Activated CD8-positive, alpha-beta memory T cell treated with anti-CD3 and anti-CD28 coated beads, Interleukin-2, amount 10 ng/mL, durations not matched to agents 7 days and 5 days (primary cell): ENCODE measurements at regions not wholly inside any gene's neighbourhood (a gene's known extent, or its start where the extent isn't known, plus 50 kb on each side); places are given as distances from the start of the nearest gene placed in this dataset.

Experiments used
- ATAC-seq: fragments of 150-1000 bp; cut with Tn5 transposase; one replicate; pipeline ENCODE4 v1.10.0; 2021; ENCODE audit warnings: moderate library complexity
- CTCF ChIA-PET: fragments of 350-600 bp; sonication (Branson Sonifier 250); formaldehyde crosslinking; loops from one replicate; lab custom pipeline; 2021; ENCODE audit warnings: antibody characterized with exemption; lab: Charles Lee
- DNase-seq: peaks from one replicate; pipeline ENCODE4 v3.0.0-alpha.2; 2020
- H3K27ac Mint-ChIP-seq: one replicate; pipeline ENCODE4 v1.8.0; 2021; ENCODE audit warnings: mild to moderate bottlenecking, mixed read lengths
- H3K27me3 Mint-ChIP-seq: one replicate; pipeline ENCODE4 v1.8.0; 2021; ENCODE audit warnings: mixed read lengths
- H3K36me3 Mint-ChIP-seq: one replicate; pipeline ENCODE4 v1.8.0; 2021; ENCODE audit warnings: mild to moderate bottlenecking, mixed read lengths
- H3K4me1 Mint-ChIP-seq: one replicate; pipeline ENCODE4 v1.8.0; 2021; ENCODE audit warnings: mixed read lengths
- H3K4me3 Mint-ChIP-seq: one replicate; pipeline ENCODE4 v1.8.0; 2021; ENCODE audit warnings: mild to moderate bottlenecking, moderate library complexity, mixed read lengths
- H3K9me3 Mint-ChIP-seq: one replicate; pipeline ENCODE4 v1.8.0; 2022; ENCODE audit warnings: low read depth, mixed read lengths

GRCh38 chr2:79453918-79454317 is 58.9 kb upstream of the CTNNA2 start:
- peaks cover 3% of the 10 kb centered on the region for H3K9me3 Mint-ChIP-seq
- CTCF ChIA-PET, result no interaction called here
- DNase-seq, result no peak
- no peaks in the 10 kb centered on the region for H3K36me3 Mint-ChIP-seq
- no peak overlapping the region for H3K4me3 Mint-ChIP-seq
- H3K4me1 Mint-ChIP-seq, result no peaks in the 10 kb centered on the region
- no peaks in the 10 kb centered on the region for H3K27me3 Mint-ChIP-seq
- no peak for ATAC-seq
- H3K27ac Mint-ChIP-seq, result no peak overlapping the region

- CTCF ChIA-PET, result no interaction called here
- ATAC-seq (no peak), DNase-seq (no peak)
- H3K4me3 Mint-ChIP-seq, result no peak overlapping the region
- H3K27ac Mint-ChIP-seq, result no peak overlapping the region
- H3K4me1 Mint-ChIP-seq, result no peaks in the 10 kb centered on the region
- peaks cover 3% of the 10 kb centered on the region for H3K9me3 Mint-ChIP-seq
- H3K27me3 Mint-ChIP-seq, result no peaks in the 10 kb centered on the region
- H3K36me3 Mint-ChIP-seq, result no peaks in the 10 kb centered on the region
These were observed 60.2 kb upstream of the CTNNA2 start for GRCh38 chr2:79452651-79453050.

DNA sequence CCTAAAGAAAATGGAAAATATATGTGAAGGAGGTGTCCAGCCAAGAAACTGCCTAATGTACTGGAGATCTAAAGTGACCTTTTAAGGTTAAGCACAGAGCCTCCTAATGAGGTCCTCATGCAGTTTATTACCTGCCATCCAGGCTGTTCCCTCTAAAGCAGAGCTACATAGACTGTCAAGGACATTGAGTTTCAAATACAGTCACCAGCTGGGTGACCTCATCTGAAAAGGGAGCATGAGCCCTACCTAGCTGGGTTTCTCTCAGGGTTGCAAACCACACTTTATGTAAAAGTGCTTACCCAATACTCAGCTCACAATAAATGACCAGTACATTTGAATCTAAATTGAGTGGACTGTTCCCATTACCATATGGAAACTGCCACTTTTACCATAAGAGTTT is 65.4 kb upstream of the CTNNA2 start:
- Mint-ChIP-seq H3K27me3 (no peaks in the 10 kb centered on the region), H3K27ac (no peak overlapping the region), H3K36me3 (no peaks in the 10 kb centered on the region), H3K4me3 (no peak overlapping the region), H3K9me3 (peaks cover 7% of the 10 kb centered on the region), H3K4me1 (no peaks in the 10 kb centered on the region)
- CTCF ChIA-PET, result no interaction called here
- ATAC-seq (no peak), DNase-seq (no peak)

GRCh38 chr2:79446313-79446712 is 66.5 kb upstream of the CTNNA2 start:
- H3K27ac Mint-ChIP-seq, result no peak overlapping the region
- no peaks in the 10 kb centered on the region for H3K27me3 Mint-ChIP-seq
- H3K9me3 Mint-ChIP-seq, result peaks cover 9% of the 10 kb centered on the region
- H3K4me3 Mint-ChIP-seq, result no peak overlapping the region
- DNase-seq, result no peak
- no peak for ATAC-seq
- H3K4me1 Mint-ChIP-seq, result no peaks in the 10 kb centered on the region
- H3K36me3 Mint-ChIP-seq, result no peaks in the 10 kb centered on the region
- CTCF ChIA-PET, result no interaction called here

GRCh38 chr2:79437433-79438267 is 75.2 kb upstream of the CTNNA2 start:
- H3K27ac Mint-ChIP-seq, result no peak overlapping the region
- ATAC-seq (no peak), DNase-seq (no peak)
- no peaks in the 10 kb centered on the region for H3K4me1 Mint-ChIP-seq
- no peak overlapping the region for H3K4me3 Mint-ChIP-seq
- H3K36me3 Mint-ChIP-seq, result no peaks in the 10 kb centered on the region
- CTCF ChIA-PET, result no interaction called here
- H3K27me3 Mint-ChIP-seq, result no peaks in the 10 kb centered on the region
- peaks cover 17% of the 10 kb centered on the region for H3K9me3 Mint-ChIP-seq

- H3K27ac Mint-ChIP-seq, result no peak overlapping the region
- H3K4me3 Mint-ChIP-seq, result no peak overlapping the region
- H3K36me3 Mint-ChIP-seq, result no peaks in the 10 kb centered on the region
- no peak for ATAC-seq
- H3K27me3 Mint-ChIP-seq, result no peaks in the 10 kb centered on the region
- no peaks in the 10 kb centered on the region for H3K4me1 Mint-ChIP-seq
- H3K9me3 Mint-ChIP-seq, result peaks cover 11% of the 10 kb centered on the region
- CTCF ChIA-PET, result no interaction called here
- no peak for DNase-seq
These were observed 78.5 kb upstream of the CTNNA2 start for GRCh38 chr2:79434362-79434761.

DNA sequence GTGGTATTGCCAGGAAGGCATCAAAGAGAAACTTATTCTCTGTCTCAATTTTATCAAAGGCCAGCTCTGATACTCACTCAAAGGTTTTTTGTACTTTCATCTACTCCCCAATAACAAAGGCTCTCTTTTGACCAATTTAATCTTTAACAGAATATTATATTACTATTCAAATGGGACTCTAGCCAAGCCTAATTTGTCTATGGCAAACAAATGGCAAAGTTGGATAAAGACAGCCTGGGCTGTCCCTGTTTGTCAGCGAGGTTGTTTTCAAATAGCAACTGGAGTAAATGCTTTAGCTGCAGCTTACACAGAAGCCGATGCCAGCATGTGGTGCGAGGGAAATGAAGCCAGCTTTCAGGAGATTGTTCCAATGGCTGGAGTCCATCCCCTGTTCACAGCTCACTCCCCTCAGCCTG is 80.1 kb upstream of the CTNNA2 start:
- Mint-ChIP-seq H3K36me3 (no peaks in the 10 kb centered on the region), H3K4me3 (no peak overlapping the region), H3K27me3 (no peaks in the 10 kb centered on the region), H3K4me1 (no peaks in the 10 kb centered on the region), H3K27ac (no peak overlapping the region), H3K9me3 (peaks cover 11% of the 10 kb centered on the region)
- DNase-seq, result no peak
- CTCF ChIA-PET, result no interaction called here
- ATAC-seq, result no peak

DNA sequence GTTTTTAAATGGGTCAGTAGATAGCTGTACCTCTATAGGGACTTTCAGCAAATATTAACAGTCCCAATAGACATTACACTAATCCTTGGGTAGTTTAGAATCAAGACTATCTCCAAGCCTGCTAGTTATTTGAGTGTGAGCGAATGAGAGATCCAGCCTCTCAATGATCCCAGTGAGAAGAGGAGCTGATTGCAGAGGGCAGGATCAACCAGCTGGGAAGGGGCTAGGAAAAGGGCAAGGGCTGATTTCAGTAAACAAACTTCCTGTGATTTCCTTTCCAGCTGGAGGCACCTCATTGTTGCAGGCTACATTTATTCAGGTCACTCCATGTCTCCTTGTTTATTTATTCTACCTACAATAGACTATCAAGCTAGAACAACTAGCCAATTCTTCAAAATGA is 84.1 kb upstream of the CTNNA2 start:
- Mint-ChIP-seq H3K36me3 (no peaks in the 10 kb centered on the region), H3K4me1 (no peaks in the 10 kb centered on the region), H3K27me3 (no peaks in the 10 kb centered on the region), H3K9me3 (peaks cover 7% of the 10 kb centered on the region), H3K27ac (no peak overlapping the region), H3K4me3 (no peak overlapping the region)
- ATAC-seq (no peak), DNase-seq (no peak)
- CTCF ChIA-PET, result no interaction called here

- Mint-ChIP-seq H3K4me3 (no peak overlapping the region), H3K36me3 (no peaks in the 10 kb centered on the region), H3K27me3 (no peaks in the 10 kb centered on the region), H3K27ac (no peak overlapping the region), H3K4me1 (no peaks in the 10 kb centered on the region), H3K9me3 (peaks cover 10% of the 10 kb centered on the region)
- DNase-seq (no peak), ATAC-seq (no peak)
- CTCF ChIA-PET, result no interaction called here
These were observed 98.2 kb upstream of the CTNNA2 start for GRCh38 chr2:79414690-79415089.

GRCh38 chr2:79394485-79394859 is 118.4 kb upstream of the CTNNA2 start:
- ATAC-seq (no peak), DNase-seq (no peak)
- Mint-ChIP-seq H3K4me1 (no peaks in the 10 kb centered on the region), H3K36me3 (no peaks in the 10 kb centered on the region), H3K9me3 (peaks cover 10% of the 10 kb centered on the region), H3K27me3 (no peaks in the 10 kb centered on the region), H3K4me3 (no peak overlapping the region), H3K27ac (no peak overlapping the region)
- CTCF ChIA-PET, result no interaction called here

DNA sequence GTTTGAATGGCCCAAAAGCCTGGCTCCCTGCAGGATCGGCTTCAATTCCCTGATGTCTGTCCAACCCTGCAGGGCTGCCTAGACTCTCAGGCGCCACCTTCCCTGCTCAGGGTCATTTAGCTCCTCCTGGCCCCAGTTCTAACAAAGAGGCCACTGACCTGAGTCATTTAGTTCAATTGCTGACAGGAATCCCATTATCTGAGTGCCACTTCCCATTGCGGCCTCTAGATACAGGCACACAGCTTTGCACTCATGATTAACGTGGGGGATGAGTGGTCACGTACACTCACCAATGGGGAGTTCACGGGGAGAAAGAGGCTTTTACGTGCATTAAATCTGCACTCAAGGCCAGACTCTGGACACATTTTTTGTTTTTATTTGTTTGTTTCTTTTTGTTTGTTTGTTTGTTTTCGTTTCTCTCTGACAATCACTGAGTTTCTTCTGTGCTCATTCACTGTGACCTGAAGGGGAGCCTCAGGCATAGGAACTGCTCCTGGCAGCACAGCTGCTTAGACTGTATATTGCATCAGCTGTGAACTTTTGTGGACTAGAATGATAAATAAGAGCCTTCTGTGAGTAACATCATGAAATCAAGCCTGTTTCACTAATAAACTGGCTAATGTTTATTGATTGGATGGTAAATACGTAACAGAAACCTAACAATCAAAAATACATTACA is 118.9 kb upstream of the CTNNA2 start:
- CTCF ChIA-PET, result no interaction called here
- H3K27ac Mint-ChIP-seq, result no peak overlapping the region
- no peaks in the 10 kb centered on the region for H3K27me3 Mint-ChIP-seq
- H3K4me3 Mint-ChIP-seq, result no peak overlapping the region
- H3K9me3 Mint-ChIP-seq, result peaks cover 10% of the 10 kb centered on the region
- ATAC-seq (no peak), DNase-seq (no peak)
- no peaks in the 10 kb centered on the region for H3K36me3 Mint-ChIP-seq
- no peaks in the 10 kb centered on the region for H3K4me1 Mint-ChIP-seq

DNA sequence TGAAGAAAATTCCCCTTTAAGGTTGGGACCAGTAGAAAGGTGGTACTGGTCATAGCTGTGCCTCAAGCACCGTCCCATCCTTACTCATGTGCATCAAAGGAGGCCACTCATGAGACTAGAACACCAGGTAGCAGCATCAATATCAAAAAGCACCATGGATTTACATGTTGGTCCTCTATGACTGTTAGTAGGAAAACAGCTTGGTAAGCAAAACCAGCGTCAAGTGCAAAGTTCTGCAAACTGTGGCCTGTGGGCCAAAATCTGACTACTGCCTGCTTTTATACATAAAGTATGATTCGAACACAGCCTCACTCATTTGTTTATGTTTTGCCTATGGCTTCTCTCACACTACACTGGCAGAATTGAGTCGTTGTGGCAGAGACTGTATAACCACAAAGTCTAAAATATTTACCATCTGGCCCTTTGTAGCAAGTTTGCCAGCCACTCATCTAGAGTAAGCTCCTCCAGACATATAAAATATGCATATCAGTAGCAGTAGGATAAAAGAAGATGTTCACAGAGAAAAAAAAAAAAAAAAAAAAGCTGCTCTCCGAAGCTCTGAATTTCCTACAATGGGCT is 119.7 kb upstream of the CTNNA2 start:
- H3K4me3 Mint-ChIP-seq, result no peak overlapping the region
- no peak for DNase-seq
- H3K36me3 Mint-ChIP-seq, result no peaks in the 10 kb centered on the region
- no peaks in the 10 kb centered on the region for H3K4me1 Mint-ChIP-seq
- peaks cover 10% of the 10 kb centered on the region for H3K9me3 Mint-ChIP-seq
- CTCF ChIA-PET, result no interaction called here
- H3K27ac Mint-ChIP-seq, result no peak overlapping the region
- H3K27me3 Mint-ChIP-seq, result no peaks in the 10 kb centered on the region
- ATAC-seq, result no peak

- ATAC-seq, result no peak
- H3K36me3 Mint-ChIP-seq, result no peaks in the 10 kb centered on the region
- no peaks in the 10 kb centered on the region for H3K27me3 Mint-ChIP-seq
- no peak for DNase-seq
- H3K9me3 Mint-ChIP-seq, result peaks cover 13% of the 10 kb centered on the region
- no peak overlapping the region for H3K27ac Mint-ChIP-seq
- H3K4me3 Mint-ChIP-seq, result no peak overlapping the region
- H3K4me1 Mint-ChIP-seq, result no peaks in the 10 kb centered on the region
- CTCF ChIA-PET, result no interaction called here
These were observed 123.4 kb upstream of the CTNNA2 start for GRCh38 chr2:79389481-79389880.

DNA sequence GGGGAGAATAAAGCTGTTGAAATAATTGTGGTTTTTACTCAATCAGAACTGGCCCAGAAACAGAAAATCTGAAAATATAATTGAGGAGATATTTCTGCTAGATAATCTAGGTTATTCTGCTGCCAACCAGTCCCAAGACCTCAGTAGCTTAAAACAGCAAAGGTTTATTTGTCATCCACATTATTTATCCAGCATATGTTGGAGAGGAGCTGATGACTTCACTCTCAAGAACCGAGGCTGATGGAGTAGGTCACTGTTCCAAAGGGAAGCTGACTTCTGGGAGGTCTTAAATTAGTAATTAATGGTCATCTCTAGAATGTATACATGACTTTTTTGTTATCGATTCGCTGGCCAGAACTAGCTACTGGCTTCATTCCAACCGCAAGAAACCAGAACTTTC is 124.8 kb upstream of the CTNNA2 start:
- Mint-ChIP-seq H3K27me3 (no peaks in the 10 kb centered on the region), H3K4me3 (no peak overlapping the region), H3K4me1 (no peaks in the 10 kb centered on the region), H3K36me3 (no peaks in the 10 kb centered on the region), H3K27ac (no peak overlapping the region), H3K9me3 (peaks cover 8% of the 10 kb centered on the region)
- DNase-seq, result no peak
- CTCF ChIA-PET, result no interaction called here
- ATAC-seq, result no peak
